Occipital lobe (tissue), 1 donor: ENCODE measurements at regions not wholly inside any gene's neighbourhood (a gene's known extent, or its start where the extent isn't known, plus 50 kb on each side); places are given as distances from the start of the nearest gene placed in this dataset.
"Not testable (repeated sequence)": the region's sequence is repeated elsewhere in the genome, so short reads cannot be mapped to it uniquely, and the experiment has no call there.

Experiments used
- DNase-seq: peaks from one replicate; lab custom pipeline; 2025; lab: John Stamatoyannopoulos, UW

- no peak for DNase-seq
Observed at GRCh38 chr18:43952398-43952797, 675.1 kb upstream of the SYT4 start.

GRCh38 chr18:43961722-43962121 is 684.4 kb upstream of the SYT4 start:
- no peak for DNase-seq

GRCh38 chr18:43964666-43965065 is 687.4 kb upstream of the SYT4 start:
- DNase-seq = no peak

GRCh38 chr18:43965691-43966090 is 688.4 kb upstream of the SYT4 start:
- DNase-seq = no peak

GRCh38 chr18:43970656-43971055 is 693.4 kb upstream of the SYT4 start:
- DNase-seq = no peak

- no peak for DNase-seq
Observed at GRCh38 chr18:43978174-43978573, 700.9 kb upstream of the SYT4 start.

GRCh38 chr18:43982582-43982981 is 698.1 kb upstream of the SETBP1 start:
- DNase-seq = no peak

- DNase-seq = not testable (repeated sequence)
Observed at GRCh38 chr18:43987061-43987460, 693.6 kb upstream of the SETBP1 start.

GRCh38 chr18:43992741-43993140 is 687.9 kb upstream of the SETBP1 start:
- DNase-seq = no peak

GRCh38 chr18:43994381-43994780 is 686.3 kb upstream of the SETBP1 start:
- no peak for DNase-seq

GRCh38 chr18:44013871-44014270 is 666.8 kb upstream of the SETBP1 start:
- no peak for DNase-seq

- no peak for DNase-seq
Observed at GRCh38 chr18:44025421-44025820, 655.3 kb upstream of the SETBP1 start.

GRCh38 chr18:44028109-44028508 is 652.6 kb upstream of the SETBP1 start:
- no peak for DNase-seq

- no peak for DNase-seq
Observed at GRCh38 chr18:44031063-44031462, 649.6 kb upstream of the SETBP1 start.

GRCh38 chr18:44033144-44033701 is 647.5 kb upstream of the SETBP1 start:
- DNase-seq = no peak

GRCh38 chr18:44035554-44035953 is 645.1 kb upstream of the SETBP1 start:
- no peak for DNase-seq

- no peak for DNase-seq
Observed at GRCh38 chr18:44036501-44036900, 644.2 kb upstream of the SETBP1 start.

- DNase-seq = no peak
Observed at GRCh38 chr18:44039216-44039615, 641.5 kb upstream of the SETBP1 start.

GRCh38 chr18:44039826-44040225 is 640.9 kb upstream of the SETBP1 start:
- DNase-seq = no peak

- no peak for DNase-seq
Observed at GRCh38 chr18:44041553-44041952, 639.1 kb upstream of the SETBP1 start.

GRCh38 chr18:44041961-44042360 is 638.7 kb upstream of the SETBP1 start:
- DNase-seq = no peak

- no peak for DNase-seq
Observed at GRCh38 chr18:44046376-44046975, 634.2 kb upstream of the SETBP1 start.

GRCh38 chr18:44047585-44047984 is 633.1 kb upstream of the SETBP1 start:
- DNase-seq = no peak

- DNase-seq = no peak
Observed at GRCh38 chr18:44048435-44048834, 632.3 kb upstream of the SETBP1 start.
